ENCODE measurements at regions not wholly inside any gene's neighbourhood (a gene's known extent, or its start where the extent isn't known, plus 50 kb on each side); places are given as distances from the start of the nearest gene placed in this dataset.

- peak; percentile 24 for TF ChIP-seq CTCF (conservative IDR thresholded peaks at IDR 0.05)
Measured at GRCh38 chr5:61649231-61649630, 317.2 kb downstream of the ZSWIM6 start.

GRCh38 chr5:61649971-61650370 lies 317.9 kb downstream of the ZSWIM6 start:
- Mint-ChIP-seq H3K27ac (no peak overlapping the region), H3K36me3 (ENCODE audit: low read depth) (no peaks in the 10 kb centered on the region), H3K27me3 (ENCODE audit: insufficient read depth) (peaks cover 2% of the 10 kb centered on the region), H3K9me3 (no peaks in the 10 kb centered on the region), H3K4me1 (no peaks in the 10 kb centered on the region), H3K4me3 (no peak overlapping the region)
- DNase-seq: no peak
- 94 to 96% methylated on average over 4 to 5 of the region's 5 CpGs for WGBS, 2 experiments (ENCODE audit: insufficient coverage in 1 of 2, insufficient read length in 1 of 2)
- no peaks in the 10 kb centered on the region for H3K36me3 ChIP-seq (ENCODE audit: control insufficient read depth, insufficient read depth, low read length)
- H3K4me1 ChIP-seq (ENCODE audit: control insufficient read depth, insufficient read depth, low read length): no peaks in the 10 kb centered on the region
- H3K9me3 ChIP-seq (ENCODE audit: control insufficient read depth, low read length): no peaks in the 10 kb centered on the region
- no peak overlapping the region for H3K9ac ChIP-seq (ENCODE audit: extremely low read depth, low read length, poor library complexity, severe bottlenecking)
- TF ChIP-seq CTCF (conservative IDR thresholded peaks at IDR 0.05): no peak
- H3K27me3 ChIP-seq (ENCODE audit: control insufficient read depth, insufficient read depth, low read length, poor library complexity, severe bottlenecking): no peaks in the 10 kb centered on the region
- no peak overlapping the region for H3K4me3 ChIP-seq (ENCODE audit: low read length)
- H3K27ac ChIP-seq (ENCODE audit: low read depth, low read length): no peak overlapping the region

More at GRCh38 chr5:61649231-61649630, 317.2 kb downstream of the ZSWIM6 start:
- 88 to 89% methylated on average over 4 of the region's 4 CpGs for WGBS, 2 experiments (ENCODE audit: insufficient coverage in 1 of 2, insufficient read length in 1 of 2)
- H3K4me3 ChIP-seq (ENCODE audit: low read length): no peak overlapping the region
- DNase-seq: no peak
- no peak overlapping the region for H3K4me3 Mint-ChIP-seq
- peaks cover 2% of the 10 kb centered on the region for H3K27me3 Mint-ChIP-seq (ENCODE audit: insufficient read depth)
- H3K27ac Mint-ChIP-seq: no peak overlapping the region
- H3K4me1 ChIP-seq (ENCODE audit: control insufficient read depth, insufficient read depth, low read length): no peaks in the 10 kb centered on the region
- H3K27ac ChIP-seq (ENCODE audit: low read depth, low read length): no peak overlapping the region
- no peaks in the 10 kb centered on the region for H3K27me3 ChIP-seq (ENCODE audit: control insufficient read depth, insufficient read depth, low read length, poor library complexity, severe bottlenecking)
- no peaks in the 10 kb centered on the region for H3K9me3 ChIP-seq (ENCODE audit: control insufficient read depth, low read length)
- no peak overlapping the region for H3K9ac ChIP-seq (ENCODE audit: extremely low read depth, low read length, poor library complexity, severe bottlenecking)
- no peaks in the 10 kb centered on the region for H3K4me1 Mint-ChIP-seq
- no peaks in the 10 kb centered on the region for H3K9me3 Mint-ChIP-seq
- H3K36me3 Mint-ChIP-seq (ENCODE audit: low read depth): no peaks in the 10 kb centered on the region
- H3K36me3 ChIP-seq (ENCODE audit: control insufficient read depth, insufficient read depth, low read length): no peaks in the 10 kb centered on the region

GRCh38 chr5:61650661-61651060 lies 318.6 kb downstream of the ZSWIM6 start:
- Mint-ChIP-seq H3K36me3 (ENCODE audit: low read depth) (no peaks in the 10 kb centered on the region), H3K9me3 (no peaks in the 10 kb centered on the region), H3K27me3 (ENCODE audit: insufficient read depth) (peaks cover 2% of the 10 kb centered on the region), H3K27ac (no peak overlapping the region), H3K4me3 (no peak overlapping the region), H3K4me1 (no peaks in the 10 kb centered on the region)
- Histone ChIP-seq H3K36me3 (ENCODE audit: control insufficient read depth, insufficient read depth, low read length) (no peaks in the 10 kb centered on the region), H3K4me3 (ENCODE audit: low read length) (no peak overlapping the region), H3K4me1 (ENCODE audit: control insufficient read depth, insufficient read depth, low read length) (no peaks in the 10 kb centered on the region), H3K9me3 (ENCODE audit: control insufficient read depth, low read length) (no peaks in the 10 kb centered on the region), H3K27ac (ENCODE audit: low read depth, low read length) (no peak overlapping the region), H3K9ac (ENCODE audit: extremely low read depth, low read length, poor library complexity, severe bottlenecking) (no peak overlapping the region), H3K27me3 (ENCODE audit: control insufficient read depth, insufficient read depth, low read length, poor library complexity, severe bottlenecking) (no peaks in the 10 kb centered on the region)
- TF ChIP-seq CTCF (conservative IDR thresholded peaks at IDR 0.05): no peak
- no peak for DNase-seq
- WGBS, 2 experiments (ENCODE audit: insufficient coverage in 1 of 2, insufficient read length in 1 of 2): 92 to 100% methylated on average over 1 to 2 of the region's 2 CpGs
